NB4 (cell line): ENCODE measurements at regions not wholly inside any gene's neighbourhood (a gene's known extent, or its start where the extent isn't known, plus 50 kb on each side); places are given as distances from the start of the nearest gene placed in this dataset.

Experiments
- DNase-seq: peaks from one replicate; pipeline ENCODE4 v3.0.0; 2010; ENCODE audit warnings: low read depth
- H3K4me3 ChIP-seq: one replicate; pipeline ENCODE4 v1.5.1; 2011; ENCODE audit warnings: mild to moderate bottlenecking, low read depth, low read length, moderate library complexity
- MYC ChIP-seq: IDR thresholded peaks from 2 replicates; pipeline ENCODE4 v1.6.1; 2011; ENCODE audit warnings: low read depth, low read length
- POLR2A ChIP-seq: IDR thresholded peaks from 2 replicates; pipeline ENCODE4 v1.6.1; 2011; ENCODE audit warnings: mild to moderate bottlenecking; ENCODE audit not compliant: insufficient read length; ENCODE audit errors: extremely low read depth
- TF ChIP-seq, protein P1 (sequence below): IDR thresholded peaks from 2 replicates; pipeline ENCODE4 v1.6.1; 2011; ENCODE audit warnings: low read depth, low read length
- TF ChIP-seq, protein P2 (sequence below): IDR thresholded peaks from one replicate; pipeline ENCODE4 v1.5.1; 2012; ENCODE audit warnings: low read depth, low read length

DNA sequence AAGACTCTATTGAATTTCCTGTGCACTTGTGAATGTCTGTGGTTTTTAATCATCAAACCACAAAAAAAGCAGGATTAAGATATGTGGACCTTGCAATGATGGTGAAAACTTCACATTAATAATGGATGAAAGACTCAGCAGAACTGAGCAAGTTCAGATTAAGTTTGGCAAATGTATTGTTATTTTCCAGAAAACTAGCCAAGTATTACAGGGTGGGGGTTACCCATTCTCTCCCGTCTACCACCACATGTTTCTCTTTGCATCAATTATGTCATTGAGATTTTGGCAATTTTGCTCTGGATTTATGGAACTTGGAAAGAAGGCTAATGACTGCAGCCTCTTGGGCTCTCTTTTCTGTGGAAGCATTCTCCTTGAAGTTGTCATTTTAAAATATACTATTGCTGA is 577.1 kb downstream of the ANKRD50 start:
- TF ChIP-seq, protein P1, sequence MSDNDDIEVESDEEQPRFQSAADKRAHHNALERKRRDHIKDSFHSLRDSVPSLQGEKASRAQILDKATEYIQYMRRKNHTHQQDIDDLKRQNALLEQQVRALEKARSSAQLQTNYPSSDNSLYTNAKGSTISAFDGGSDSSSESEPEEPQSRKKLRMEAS = no peak
- TF ChIP-seq POLR2A (no peak), MYC (no peak)
- TF ChIP-seq, protein P2, sequence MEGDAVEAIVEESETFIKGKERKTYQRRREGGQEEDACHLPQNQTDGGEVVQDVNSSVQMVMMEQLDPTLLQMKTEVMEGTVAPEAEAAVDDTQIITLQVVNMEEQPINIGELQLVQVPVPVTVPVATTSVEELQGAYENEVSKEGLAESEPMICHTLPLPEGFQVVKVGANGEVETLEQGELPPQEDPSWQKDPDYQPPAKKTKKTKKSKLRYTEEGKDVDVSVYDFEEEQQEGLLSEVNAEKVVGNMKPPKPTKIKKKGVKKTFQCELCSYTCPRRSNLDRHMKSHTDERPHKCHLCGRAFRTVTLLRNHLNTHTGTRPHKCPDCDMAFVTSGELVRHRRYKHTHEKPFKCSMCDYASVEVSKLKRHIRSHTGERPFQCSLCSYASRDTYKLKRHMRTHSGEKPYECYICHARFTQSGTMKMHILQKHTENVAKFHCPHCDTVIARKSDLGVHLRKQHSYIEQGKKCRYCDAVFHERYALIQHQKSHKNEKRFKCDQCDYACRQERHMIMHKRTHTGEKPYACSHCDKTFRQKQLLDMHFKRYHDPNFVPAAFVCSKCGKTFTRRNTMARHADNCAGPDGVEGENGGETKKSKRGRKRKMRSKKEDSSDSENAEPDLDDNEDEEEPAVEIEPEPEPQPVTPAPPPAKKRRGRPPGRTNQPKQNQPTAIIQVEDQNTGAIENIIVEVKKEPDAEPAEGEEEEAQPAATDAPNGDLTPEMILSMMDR = no peak
- H3K4me3 ChIP-seq = no peak overlapping the region
- DNase-seq = no peak

DNA sequence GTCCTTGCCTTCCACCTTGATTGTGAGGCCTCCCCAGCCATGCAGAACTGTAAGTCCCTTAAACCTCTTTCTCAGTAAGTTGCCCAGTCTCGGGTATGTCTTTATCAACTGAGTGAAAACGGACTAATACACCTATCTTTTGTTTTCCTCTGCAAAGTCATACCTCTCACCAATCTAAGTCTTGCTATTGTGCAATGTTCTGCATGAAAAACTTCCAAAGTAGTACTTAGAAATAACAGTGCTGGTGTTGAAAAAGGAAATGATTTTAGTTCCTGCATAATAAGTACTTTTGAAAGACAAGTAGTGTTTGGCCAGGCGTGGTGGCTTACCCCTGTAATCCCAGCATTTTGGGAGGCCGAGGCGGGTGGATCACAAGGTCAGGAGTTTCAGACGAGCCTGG is 573.5 kb downstream of the ANKRD50 start:
- DNase-seq = no peak
- TF ChIP-seq MYC = no peak
- TF ChIP-seq, protein P2 = no peak
- TF ChIP-seq, protein P1 = no peak
- TF ChIP-seq POLR2A = no peak
- H3K4me3 ChIP-seq = no peak overlapping the region

DNA sequence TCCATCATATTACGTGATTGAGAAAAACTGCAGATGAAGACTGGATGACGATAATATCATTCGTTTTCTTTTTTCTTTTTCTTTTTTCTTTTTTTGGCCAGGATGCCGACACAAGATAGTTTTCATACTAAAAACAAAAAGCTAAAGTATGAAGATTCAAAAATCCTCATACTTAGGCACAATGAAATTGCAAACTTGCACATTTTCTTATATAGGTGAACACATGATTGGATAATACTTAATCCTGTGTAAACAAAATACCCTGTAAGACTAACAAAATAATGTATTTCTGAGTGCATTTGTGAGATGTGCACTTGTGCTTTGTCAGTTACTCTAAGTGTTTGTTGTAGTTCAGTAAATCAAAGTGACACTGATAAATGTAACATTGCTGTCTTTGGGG is 568.9 kb downstream of the ANKRD50 start:
- no peak for DNase-seq
- H3K4me3 ChIP-seq = no peak overlapping the region
- TF ChIP-seq, protein P1 = no peak
- no peak for TF ChIP-seq POLR2A
- TF ChIP-seq MYC = no peak
- TF ChIP-seq, protein P2 = no peak

DNA sequence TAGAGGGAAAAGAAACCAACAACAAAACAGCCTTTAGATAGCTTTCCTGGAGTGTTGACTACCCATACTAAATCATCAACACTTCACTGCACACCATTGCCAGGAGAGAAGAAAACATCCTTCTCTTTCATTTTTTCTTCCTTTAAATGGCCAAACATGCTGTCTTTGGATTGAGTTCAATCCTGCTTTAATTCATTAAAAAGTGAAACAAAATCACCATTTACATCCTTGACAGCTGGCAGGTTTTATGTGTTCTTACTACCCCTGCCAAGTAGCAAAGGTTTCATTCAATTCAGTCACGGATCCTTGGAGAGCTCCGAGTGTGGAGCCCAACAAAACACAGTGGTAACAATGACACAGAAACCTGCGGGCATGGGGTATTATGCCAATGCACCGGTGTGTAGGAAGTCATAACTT is 568.3 kb downstream of the ANKRD50 start:
- no peak overlapping the region for H3K4me3 ChIP-seq
- TF ChIP-seq, protein P2 = no peak
- TF ChIP-seq, protein P1 = no peak
- TF ChIP-seq POLR2A (no peak), MYC (no peak)
- DNase-seq = no peak

DNA sequence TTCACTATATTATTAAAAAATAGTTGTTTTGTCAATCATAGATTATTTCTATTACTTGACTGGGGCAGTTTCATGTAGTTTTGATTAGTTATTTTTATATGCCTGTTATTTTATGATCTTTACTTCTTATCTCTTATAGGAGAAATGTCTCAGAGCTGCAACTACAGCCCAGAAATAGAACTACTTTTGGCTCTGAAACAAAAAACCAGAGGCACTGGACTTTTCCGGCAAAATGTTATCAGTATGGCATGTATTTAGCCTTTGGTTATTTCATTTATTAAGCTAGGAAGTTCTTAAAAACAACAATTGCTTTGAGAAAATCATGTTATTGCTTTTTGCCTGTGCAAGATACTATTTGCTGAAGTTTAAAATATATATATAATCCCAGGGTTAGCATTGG is 566.5 kb downstream of the ANKRD50 start:
- TF ChIP-seq, protein P1 = no peak
- TF ChIP-seq, protein P2 = no peak
- TF ChIP-seq MYC = no peak
- no peak for TF ChIP-seq POLR2A
- no peak for DNase-seq
- no peak overlapping the region for H3K4me3 ChIP-seq

DNA sequence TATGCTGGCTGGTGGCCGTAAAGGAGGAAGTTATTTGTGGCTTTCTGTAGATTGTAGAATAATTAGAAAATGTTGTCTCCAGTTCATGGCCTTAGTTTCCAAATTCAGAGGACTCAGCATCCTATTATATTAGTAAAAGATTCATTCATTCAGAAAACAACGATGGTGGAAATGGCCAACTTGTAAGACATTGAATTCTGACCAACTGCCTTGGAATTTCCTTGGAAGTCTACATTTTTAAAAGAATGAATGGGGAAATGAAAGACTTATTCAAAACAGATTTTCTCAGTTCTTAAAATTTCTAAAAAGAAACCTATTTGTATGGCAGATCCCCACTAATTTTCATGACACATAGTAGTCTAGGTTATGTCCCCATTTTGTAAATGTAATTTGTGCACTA is 561.5 kb downstream of the ANKRD50 start:
- no peak overlapping the region for H3K4me3 ChIP-seq
- no peak for DNase-seq
- TF ChIP-seq, protein P1 = no peak
- TF ChIP-seq, protein P2 = no peak
- no peak for TF ChIP-seq POLR2A
- no peak for TF ChIP-seq MYC
